PC-3 (cell line): ENCODE measurements at regions not wholly inside any gene's neighbourhood (a gene's known extent, or its start where the extent isn't known, plus 50 kb on each side); places are given as distances from the start of the nearest gene placed in this dataset.

Experiments
- ATAC-seq: fragments of 200-7000 bp; cut with Tn5 transposase; 2 replicates; pipeline ENCODE4 v1.9.1; 2020; ENCODE audit warnings: mild to moderate bottlenecking, moderate library complexity
- BruUV-seq: library from RNA; stranded (reverse); fragments of 400-500 nt; replicated peaks from 2 replicates; lab custom pipeline; 2021; lab: Mats Ljungman, UMichigan
- CTCF ChIA-PET: fragments of 300-600 bp; sonication (Branson Sonifier 250); formaldehyde crosslinking; loops from one replicate; lab custom pipeline; 2022; ENCODE audit warnings: antibody characterized with exemption; lab: Charles Lee
- POLR2A ChIA-PET: fragments of 300-600 bp; sonication (Branson Sonifier 250); formaldehyde crosslinking; loops from one replicate; lab custom pipeline; 2022; ENCODE audit warnings: antibody characterized with exemption; ENCODE audit not compliant: unreplicated experiment; lab: Charles Lee
- DNase-seq: peaks from one replicate; pipeline ENCODE4 v3.0.0-alpha.2; 2015
- H2AFZ ChIP-seq: fragments of 300-600 bp; sonication (generic); 2 replicates; pipeline ENCODE4 v1.6.0; 2016; ENCODE audit warnings: antibody characterized with exemption, low read length
- H3F3A ChIP-seq: fragments of 300-600 bp; sonication (generic); one replicate; pipeline ENCODE4 v1.6.0; 2017; ENCODE audit warnings: antibody characterized with exemption, low read length, control low read depth, mild to moderate bottlenecking; ENCODE audit not compliant: unreplicated experiment
- H3K27ac ChIP-seq: fragments of 300-600 bp; sonication (generic); 2 replicates; pipeline ENCODE4 v1.5.1; 2016; ENCODE audit warnings: mild to moderate bottlenecking, low read length
- H3K27me3 ChIP-seq: fragments of 300-600 bp; sonication (generic); 2 replicates; pipeline ENCODE4 v1.6.1; 2016; ENCODE audit warnings: low read length, mixed read lengths
- H3K36me3 ChIP-seq: fragments of 300-600 bp; sonication (generic); 2 replicates; pipeline ENCODE4 v1.6.1; 2016; ENCODE audit warnings: low read depth, mixed run types, low read length, mixed read lengths
- H3K4me1 ChIP-seq: fragments of 300-600 bp; sonication (generic); 2 replicates; pipeline ENCODE4 v1.5.1; 2016; ENCODE audit warnings: low read length; ENCODE audit not compliant: insufficient read depth
- H3K4me2 ChIP-seq: fragments of 300-600 bp; sonication (generic); 2 replicates; pipeline ENCODE4 v1.6.0; 2016; ENCODE audit warnings: low read length
- H3K4me3 ChIP-seq: fragments of 300-600 bp; sonication (generic); 2 replicates; pipeline ENCODE4 v1.5.1; 2016; ENCODE audit warnings: mild to moderate bottlenecking, low read length, mixed read lengths
- H3K79me2 ChIP-seq: fragments of 300-600 bp; sonication (generic); 2 replicates; pipeline ENCODE4 v1.6.1; 2017; ENCODE audit warnings: low read length, mixed read lengths
- H3K9ac ChIP-seq: fragments of 300-600 bp; sonication (generic); 2 replicates; pipeline ENCODE4 v1.6.0; 2016; ENCODE audit warnings: mild to moderate bottlenecking, low read length
- H3K9me2 ChIP-seq: fragments of 300-600 bp; sonication (generic); replicated peaks from 2 replicates; pipeline ENCODE4 v1.6.1; 2016; ENCODE audit warnings: mixed run types, low read length, mixed read lengths
- H3K9me3 ChIP-seq: fragments of 300-600 bp; sonication (generic); 2 replicates; pipeline ENCODE4 v1.6.1; 2016; ENCODE audit warnings: low read length, mixed read lengths
- H4K20me1 ChIP-seq: fragments of 300-600 bp; sonication (generic); 2 replicates; pipeline ENCODE4 v1.6.1; 2016; ENCODE audit warnings: low read length, mixed read lengths
- EZH2 ChIP-seq: fragments of 300-600 bp; sonication (generic); IDR thresholded peaks from one replicate; pipeline ENCODE4 v1.6.1; 2017; ENCODE audit warnings: antibody characterized with exemption, mild to moderate bottlenecking, low read length; ENCODE audit not compliant: unreplicated experiment
- EZH2phosphoT487 ChIP-seq: fragments of 300-600 bp; sonication (generic); IDR thresholded peaks from 2 replicates; pipeline ENCODE4 v1.6.1; 2018; ENCODE audit warnings: mild to moderate bottlenecking, antibody characterized with exemption, low read length, borderline replicate concordance
- intact Hi-C: fragments of 100-400 bp; cut with micrococcal nuclease; formaldehyde crosslinking; loops from 2 replicates; pipeline ENCODE4 v1.9.0; 2023
- TF ChIP-seq, protein P1 (sequence below): fragments of 300-600 bp; sonication (generic); conservative IDR thresholded peaks from 2 replicates; pipeline ENCODE4 v1.5.1; 2017; ENCODE audit warnings: antibody characterized with exemption, low read depth, mild to moderate bottlenecking, low read length

DNA sequence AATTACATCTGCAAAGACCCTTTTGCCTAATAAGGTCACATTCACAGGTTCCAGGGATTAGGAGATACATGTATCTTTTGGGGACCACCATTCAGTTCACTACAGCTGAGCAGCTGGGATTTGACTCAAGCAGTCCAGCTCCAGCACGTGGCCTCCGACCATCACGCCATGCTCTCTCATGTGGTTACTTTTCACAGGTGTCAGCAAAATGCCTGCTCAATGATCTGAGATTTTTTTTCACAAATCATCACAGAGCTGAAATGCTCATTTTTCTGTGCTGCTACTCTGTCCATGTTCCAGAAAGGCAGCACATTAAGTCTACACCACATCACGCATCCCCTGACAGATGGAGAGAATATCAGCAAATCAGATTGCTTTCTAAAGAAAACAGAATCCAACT lies 98.5 kb upstream of the RMDN2 start:
- TF ChIP-seq, protein P1, sequence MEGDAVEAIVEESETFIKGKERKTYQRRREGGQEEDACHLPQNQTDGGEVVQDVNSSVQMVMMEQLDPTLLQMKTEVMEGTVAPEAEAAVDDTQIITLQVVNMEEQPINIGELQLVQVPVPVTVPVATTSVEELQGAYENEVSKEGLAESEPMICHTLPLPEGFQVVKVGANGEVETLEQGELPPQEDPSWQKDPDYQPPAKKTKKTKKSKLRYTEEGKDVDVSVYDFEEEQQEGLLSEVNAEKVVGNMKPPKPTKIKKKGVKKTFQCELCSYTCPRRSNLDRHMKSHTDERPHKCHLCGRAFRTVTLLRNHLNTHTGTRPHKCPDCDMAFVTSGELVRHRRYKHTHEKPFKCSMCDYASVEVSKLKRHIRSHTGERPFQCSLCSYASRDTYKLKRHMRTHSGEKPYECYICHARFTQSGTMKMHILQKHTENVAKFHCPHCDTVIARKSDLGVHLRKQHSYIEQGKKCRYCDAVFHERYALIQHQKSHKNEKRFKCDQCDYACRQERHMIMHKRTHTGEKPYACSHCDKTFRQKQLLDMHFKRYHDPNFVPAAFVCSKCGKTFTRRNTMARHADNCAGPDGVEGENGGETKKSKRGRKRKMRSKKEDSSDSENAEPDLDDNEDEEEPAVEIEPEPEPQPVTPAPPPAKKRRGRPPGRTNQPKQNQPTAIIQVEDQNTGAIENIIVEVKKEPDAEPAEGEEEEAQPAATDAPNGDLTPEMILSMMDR: no peak
- BruUV-seq: no TSS peak
- Histone ChIP-seq H2AFZ (no peak overlapping the region), H3K79me2 (no peaks in the 10 kb centered on the region), H3K27ac (no peak overlapping the region), H3K9me3 (no peaks in the 10 kb centered on the region), H3K4me2 (no peak overlapping the region), H4K20me1 (no peaks in the 10 kb centered on the region), H3K9me2 (no peaks in the 10 kb centered on the region), H3F3A (no peaks in the 10 kb centered on the region), H3K4me1 (peaks cover 13% of the 10 kb centered on the region; the same call in 1 of the 2 replicates), H3K36me3 (no peaks in the 10 kb centered on the region), H3K4me3 (no peak overlapping the region), H3K9ac (no peak overlapping the region), H3K27me3 (no peaks in the 10 kb centered on the region)
- ChIA-PET POLR2A (no interaction called here), CTCF (no interaction called here)
- ATAC-seq (no peak), DNase-seq (no peak)
- intact Hi-C loops: no loop called here

DNA sequence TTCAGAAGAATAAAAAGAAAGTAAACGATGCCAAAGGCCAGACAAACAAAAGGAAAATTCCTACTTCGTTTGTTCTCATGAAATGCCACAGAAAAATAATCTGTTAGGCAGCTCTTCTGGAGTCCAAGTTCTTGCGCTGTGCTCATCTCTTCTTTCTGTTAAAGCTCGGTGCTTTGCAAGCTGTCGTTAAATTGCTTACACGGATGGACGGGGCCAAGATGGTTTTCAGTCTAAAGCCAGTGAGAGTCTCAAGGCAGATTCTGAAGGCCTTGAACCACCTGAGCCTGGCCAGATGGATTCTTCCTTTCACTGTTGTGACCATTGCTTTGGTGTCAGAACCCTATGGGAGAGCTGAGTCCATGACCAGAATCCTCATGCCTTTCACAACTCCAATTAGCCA lies 97.6 kb upstream of the RMDN2 start:
- Histone ChIP-seq H3K4me2 (no peak overlapping the region), H3K9me2 (no peaks in the 10 kb centered on the region), H3K27ac (no peak overlapping the region), H3K9ac (no peak overlapping the region), H4K20me1 (no peaks in the 10 kb centered on the region), H3K4me1 (peaks cover 13% of the 10 kb centered on the region; the same call in 1 of the 2 replicates), H3K9me3 (no peaks in the 10 kb centered on the region), H2AFZ (no peak overlapping the region), H3F3A (no peaks in the 10 kb centered on the region), H3K36me3 (no peaks in the 10 kb centered on the region), H3K79me2 (no peaks in the 10 kb centered on the region), H3K27me3 (no peaks in the 10 kb centered on the region), H3K4me3 (no peak overlapping the region)
- DNase-seq (no peak), ATAC-seq (no peak)
- CTCF ChIA-PET: no interaction called here
- no TSS peak for BruUV-seq
- intact Hi-C loops: no loop called here
- TF ChIP-seq, protein P1: no peak
- no peak for TF ChIP-seq EZH2
- no peak for TF ChIP-seq EZH2phosphoT487
- POLR2A ChIA-PET: no interaction called here

DNA sequence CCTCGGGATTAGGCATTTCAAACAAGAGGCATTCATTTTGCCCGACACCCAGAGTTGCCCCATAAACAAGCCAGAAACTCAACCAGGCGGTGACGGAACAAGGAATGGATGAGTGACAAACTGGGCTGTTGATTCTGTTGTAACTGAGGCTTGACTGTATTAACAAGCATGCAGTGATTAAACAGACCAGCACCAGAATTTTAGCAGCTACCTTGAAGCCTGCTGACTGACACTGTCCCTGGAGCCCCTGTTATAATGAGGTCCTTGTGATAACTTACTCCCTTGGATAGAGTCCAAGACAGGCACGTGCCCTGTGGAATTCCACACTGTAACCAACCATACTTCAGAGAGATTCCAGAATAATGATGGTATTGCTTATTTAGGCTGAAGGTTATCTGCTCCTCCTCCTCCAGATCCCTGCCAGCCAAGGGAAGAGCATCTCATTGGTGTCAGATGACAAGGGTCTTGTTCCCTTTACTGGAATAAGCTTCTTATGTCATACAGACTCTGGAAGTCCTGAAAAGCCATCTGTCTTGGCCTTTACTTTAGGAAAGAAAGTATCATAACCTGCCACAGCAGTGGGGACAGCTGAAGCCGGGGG lies 97.1 kb upstream of the RMDN2 start:
- no peaks in the 10 kb centered on the region for H3K27me3 ChIP-seq
- H4K20me1 ChIP-seq: no peaks in the 10 kb centered on the region
- H3K9ac ChIP-seq: no peak overlapping the region
- intact Hi-C loops: no loop called here
- DNase-seq: peak; percentile 39
- no peaks in the 10 kb centered on the region for H3F3A ChIP-seq
- H3K4me1 ChIP-seq: peaks cover 8% of the 10 kb centered on the region; the same call in 1 of the 2 replicates
- TF ChIP-seq EZH2 (no peak), EZH2phosphoT487 (no peak)
- TF ChIP-seq, protein P1: no peak
- no peak for ATAC-seq
- H3K9me3 ChIP-seq: no peaks in the 10 kb centered on the region
- H2AFZ ChIP-seq: no peak overlapping the region
- no peak overlapping the region for H3K27ac ChIP-seq
- CTCF ChIA-PET: no interaction called here
- no peak overlapping the region for H3K4me2 ChIP-seq
- H3K4me3 ChIP-seq: no peak overlapping the region
- H3K79me2 ChIP-seq: no peaks in the 10 kb centered on the region
- POLR2A ChIA-PET: no interaction called here
- H3K36me3 ChIP-seq: no peaks in the 10 kb centered on the region
- BruUV-seq: no TSS peak
- H3K9me2 ChIP-seq: no peaks in the 10 kb centered on the region
